ENCODE measurements at regions not wholly inside any gene's neighbourhood (a gene's known extent, or its start where the extent isn't known, plus 50 kb on each side); places are given as distances from the start of the nearest gene placed in this dataset.

GRCh38 chr5:3190433-3190832, 405.2 kb upstream of the IRX1 start:
- intact Hi-C loops (cut with DNase I; ENCODE audit: low total_unique reads), result no loop called here
- 0 to 55% methylated on average over 1 of the region's 1 CpG for WGBS, 2 donors (ENCODE audit: low coverage in 1 of 2)
- H3K4me1 ChIP-seq, result no peaks in the 10 kb centered on the region
- H3K4me3 ChIP-seq, result no peak overlapping the region
- no peaks in the 10 kb centered on the region for H3K9me3 ChIP-seq
- in situ Hi-C loops (cut with MboI; ENCODE audit: low pct_ligation_motif_present in 1 of 4, low pct_unique_long_range_greater_than_20kb in 1 of 4, low sequenced_read_pairs in 3 of 4), result no loop called here
- DNase-seq, result no peak
- TF ChIP-seq POLR2AphosphoS5 (IDR thresholded peaks at IDR 0.05) (no peak), POLR2A (IDR thresholded peaks at IDR 0.05) (no peak), EP300 (IDR thresholded peaks at IDR 0.05; ENCODE audit: low read depth) (no peak), CTCF (IDR thresholded peaks at IDR 0.05) (no peak)
- H3K27ac ChIP-seq, result no peak overlapping the region
- H3K36me3 ChIP-seq, result no peaks in the 10 kb centered on the region
- H3K27me3 ChIP-seq, result peaks cover 5% of the 10 kb centered on the region

GRCh38 chr5:3187771-3188425, 407.7 kb upstream of the IRX1 start:
- H3K9me3 ChIP-seq, result no peaks in the 10 kb centered on the region
- intact Hi-C loops (cut with DNase I; ENCODE audit: low total_unique reads), result no loop called here
- no peaks in the 10 kb centered on the region for H3K27me3 ChIP-seq
- H3K4me1 ChIP-seq, result no peaks in the 10 kb centered on the region
- no peak overlapping the region for H3K27ac ChIP-seq
- in situ Hi-C loops (cut with MboI; ENCODE audit: low pct_ligation_motif_present in 1 of 4, low pct_unique_long_range_greater_than_20kb in 1 of 4, low sequenced_read_pairs in 3 of 4), result no loop called here
- 57 to 75% methylated on average over 7 to 28 of the region's 28 CpGs for WGBS, 2 donors (ENCODE audit: low coverage in 1 of 2)
- DNase-seq, result no peak
- no peaks in the 10 kb centered on the region for H3K36me3 ChIP-seq
- TF ChIP-seq POLR2AphosphoS5 (IDR thresholded peaks at IDR 0.05) (no peak), EP300 (IDR thresholded peaks at IDR 0.05; ENCODE audit: low read depth) (no peak), CTCF (IDR thresholded peaks at IDR 0.05) (no peak), POLR2A (IDR thresholded peaks at IDR 0.05) (no peak)
- no peak overlapping the region for H3K4me3 ChIP-seq

- H3K36me3 ChIP-seq, result no peaks in the 10 kb centered on the region
- H3K4me1 ChIP-seq, result no peaks in the 10 kb centered on the region
- no peak for DNase-seq
- H3K27me3 ChIP-seq, result no peaks in the 10 kb centered on the region
- WGBS, 2 donors (ENCODE audit: low coverage in 1 of 2), result 80 to 81% methylated on average over 8 to 12 of the region's 12 CpGs
- intact Hi-C loops (cut with DNase I; ENCODE audit: low total_unique reads), result no loop called here
- no peaks in the 10 kb centered on the region for H3K9me3 ChIP-seq
- in situ Hi-C loops (cut with MboI; ENCODE audit: low pct_ligation_motif_present in 1 of 4, low pct_unique_long_range_greater_than_20kb in 1 of 4, low sequenced_read_pairs in 3 of 4), result no loop called here
- no peak overlapping the region for H3K4me3 ChIP-seq
- no peak overlapping the region for H3K27ac ChIP-seq
- TF ChIP-seq CTCF (IDR thresholded peaks at IDR 0.05) (no peak), POLR2AphosphoS5 (IDR thresholded peaks at IDR 0.05) (no peak), EP300 (IDR thresholded peaks at IDR 0.05; ENCODE audit: low read depth) (no peak), POLR2A (IDR thresholded peaks at IDR 0.05) (no peak)
These were observed 408.8 kb upstream of the IRX1 start for GRCh38 chr5:3186736-3187405.

GRCh38 chr5:3186156-3186555, 409.5 kb upstream of the IRX1 start:
- Histone ChIP-seq H3K27me3 (no peaks in the 10 kb centered on the region), H3K4me1 (no peaks in the 10 kb centered on the region), H3K36me3 (no peaks in the 10 kb centered on the region), H3K27ac (no peak overlapping the region), H3K9me3 (no peaks in the 10 kb centered on the region), H3K4me3 (no peak overlapping the region)
- DNase-seq, result no peak
- TF ChIP-seq EP300 (IDR thresholded peaks at IDR 0.05; ENCODE audit: low read depth), result no peak
- no peak for TF ChIP-seq POLR2AphosphoS5 (IDR thresholded peaks at IDR 0.05)
- no peak for TF ChIP-seq POLR2A (IDR thresholded peaks at IDR 0.05)
- TF ChIP-seq CTCF (IDR thresholded peaks at IDR 0.05), result no peak
- in situ Hi-C loops (cut with MboI; ENCODE audit: low pct_ligation_motif_present in 1 of 4, low pct_unique_long_range_greater_than_20kb in 1 of 4, low sequenced_read_pairs in 3 of 4) (no loop called here), intact Hi-C loops (cut with DNase I; ENCODE audit: low total_unique reads) (no loop called here)
- WGBS, 2 donors (ENCODE audit: low coverage in 1 of 2), result 81 to 89% methylated on average over 6 to 7 of the region's 7 CpGs

Data from transverse colon (tissue), 4 donors.